GM18951 (cell line): ENCODE measurements at regions not wholly inside any gene's neighbourhood (a gene's known extent, or its start where the extent isn't known, plus 50 kb on each side); places are given as distances from the start of the nearest gene placed in this dataset.

Experiments
- POLR2A ChIP-seq: IDR thresholded peaks from 4 replicates; pipeline ENCODE4 v1.6.1; 2011; ENCODE audit warnings: mild to moderate bottlenecking; ENCODE audit not compliant: insufficient read length, insufficient read depth; ENCODE audit errors: extremely low read depth
- in situ Hi-C: fragments of 300-500 bp; cut with MboI; formaldehyde crosslinking; loops from one replicate; pipeline ENCODE4 v1.12.0; 2022; ENCODE audit warnings: low sequenced_read_pairs, mixed read lengths, inconsistent platforms; ENCODE audit not compliant: unreplicated experiment

GRCh38 chr16:72312828-72313227, 140.9 kb upstream of the PMFBP1 start:
- in situ Hi-C loops = no loop called here
- no peak for TF ChIP-seq POLR2A

- in situ Hi-C loops = no loop called here
- no peak for TF ChIP-seq POLR2A
Observed at GRCh38 chr16:72311426-72311825, 139.5 kb upstream of the PMFBP1 start.

- in situ Hi-C loops = no loop called here
- no peak for TF ChIP-seq POLR2A
Observed at GRCh38 chr16:72309001-72309400, 137.0 kb upstream of the PMFBP1 start.

GRCh38 chr16:72308396-72308795, 136.4 kb upstream of the PMFBP1 start:
- TF ChIP-seq POLR2A = no peak
- in situ Hi-C loops = no loop called here

GRCh38 chr16:72302332-72302731, 130.4 kb upstream of the PMFBP1 start:
- TF ChIP-seq POLR2A = no peak
- in situ Hi-C loops = no loop called here

GRCh38 chr16:72301523-72302236, 129.7 kb upstream of the PMFBP1 start:
- in situ Hi-C loops = no loop called here
- no peak for TF ChIP-seq POLR2A

- in situ Hi-C loops = no loop called here
- no peak for TF ChIP-seq POLR2A
Observed at GRCh38 chr16:72300892-72301291, 128.9 kb upstream of the PMFBP1 start.

- in situ Hi-C loops = no loop called here
- TF ChIP-seq POLR2A = no peak
Observed at GRCh38 chr16:72299684-72300243, 127.8 kb upstream of the PMFBP1 start.

- in situ Hi-C loops = no loop called here
- no peak for TF ChIP-seq POLR2A
Observed at GRCh38 chr16:72298961-72299360, 127.0 kb upstream of the PMFBP1 start.

- in situ Hi-C loops = no loop called here
- TF ChIP-seq POLR2A = no peak
Observed at GRCh38 chr16:72295914-72296313, 124.0 kb upstream of the PMFBP1 start.

GRCh38 chr16:72291531-72291981, 119.6 kb upstream of the PMFBP1 start:
- in situ Hi-C loops = no loop called here
- TF ChIP-seq POLR2A = no peak

- TF ChIP-seq POLR2A = no peak
- in situ Hi-C loops = no loop called here
Observed at GRCh38 chr16:72291121-72291520, 119.2 kb upstream of the PMFBP1 start.

- in situ Hi-C loops = no loop called here
- TF ChIP-seq POLR2A = no peak
Observed at GRCh38 chr16:72287649-72288048, 115.7 kb upstream of the PMFBP1 start.

GRCh38 chr16:72286936-72287620, 115.1 kb upstream of the PMFBP1 start:
- in situ Hi-C loops = no loop called here

More at GRCh38 chr16:72286936-72287620, 115.1 kb upstream of the PMFBP1 start:
- no peak for TF ChIP-seq POLR2A
